T-cell (primary cell): ENCODE measurements at regions not wholly inside any gene's neighbourhood (a gene's known extent, or its start where the extent isn't known, plus 50 kb on each side); places are given as distances from the start of the nearest gene placed in this dataset.
A peak's percentile ranks its signal among the peaks of the same experiment; 100 is the strongest.
"Not testable (repeated sequence)": the region's sequence is repeated elsewhere in the genome, so short reads cannot be mapped to it uniquely, and the experiment has no call there.

Source experiments
- ATAC-seq, 4 experiments: fragments of 200-7000 bp in 3 of 4; fragments of 150-1000 bp in 1 of 4; cut with Tn5 transposase; replicated peaks in 1 of 4; 1 replicate in 3 of 4; 2 replicates in 1 of 4; pipeline ENCODE4 v1.10.0; 2021; ENCODE audit warnings: moderate library complexity in 3 of 4, mild to moderate bottlenecking in 2 of 4, moderate number of reproducible peaks in 1 of 4
- CTCF ChIA-PET, 2 donors: fragments of 300-600 bp; sonication (Branson Sonifier 250); formaldehyde crosslinking; loops; one replicate each; lab custom pipeline; 2022; ENCODE audit warnings: antibody characterized with exemption in 2 of 2; lab: Charles Lee
- POLR2A ChIA-PET, 2 donors: fragments of 300-600 bp; sonication (Branson Sonifier 250); formaldehyde crosslinking; loops; one replicate each; lab custom pipeline; 2022; ENCODE audit warnings: antibody characterized with exemption in 2 of 2; lab: Charles Lee
- DNase-seq, 35 experiments: peaks; one replicate each; pipeline versions ENCODE4 v3.0.0 to v3.0.0-alpha.2; 2013 to 2023
- H3K27ac ChIP-seq: one replicate; pipeline ENCODE4 v1.5.1; 2013; ENCODE audit warnings: low read length
- H3K27me3 ChIP-seq, 2 experiments: replicated peaks in 1 of 2; 1 replicate in 1 of 2; 2 replicates in 1 of 2; pipeline versions ENCODE4 v1.6.1 to v1.7.0; 2013; ENCODE audit warnings: low read length in 1 of 2, mixed read lengths in 1 of 2; ENCODE audit not compliant: control insufficient read depth in 2 of 2, insufficient read depth in 2 of 2; ENCODE audit errors: extremely low read depth in 1 of 2
- H3K36me3 ChIP-seq, 2 donors: 1 replicate in 1 of 2; 2 replicates in 1 of 2; pipeline versions ENCODE4 v1.6.1 to v1.7.0; 2013; ENCODE audit warnings: low read length in 1 of 2; ENCODE audit not compliant: control insufficient read depth in 2 of 2, insufficient read depth in 1 of 2; ENCODE audit errors: extremely low read depth in 1 of 2
- H3K4me1 ChIP-seq, 2 experiments: 1 replicate in 1 of 2; 2 replicates in 1 of 2; pipeline versions ENCODE4 v1.6.1 to v1.7.0; 2013; ENCODE audit warnings: low read length in 2 of 2, mixed read lengths in 1 of 2; ENCODE audit not compliant: insufficient read depth in 2 of 2, control insufficient read depth in 1 of 2; ENCODE audit errors: extremely low read depth in 1 of 2
- H3K4me3 ChIP-seq, 2 donors: 1 replicate in 1 of 2; 2 replicates in 1 of 2; pipeline versions ENCODE4 v1.5.1 to v1.7.0; 2013; ENCODE audit warnings: mild to moderate bottlenecking in 2 of 2, low read length in 1 of 2, moderate library complexity in 1 of 2; ENCODE audit not compliant: control insufficient read depth in 1 of 2; ENCODE audit errors: extremely low read depth in 1 of 2
- H3K9me3 ChIP-seq: 2 replicates; pipeline ENCODE4 v1.7.0; 2013
- H3K27ac Mint-ChIP-seq, 2 donors: one replicate each; pipeline ENCODE4 v1.8.0; 2020 to 2021; ENCODE audit warnings: mild to moderate bottlenecking in 2 of 2, mixed read lengths in 2 of 2
- H3K27me3 Mint-ChIP-seq, 2 donors: one replicate each; pipeline ENCODE4 v1.8.0; 2021 to 2022; ENCODE audit warnings: mixed read lengths in 2 of 2
- H3K36me3 Mint-ChIP-seq: one replicate; pipeline ENCODE4 v1.8.0; 2021; ENCODE audit warnings: mixed read lengths
- H3K4me1 Mint-ChIP-seq, 3 donors: one replicate each; pipeline ENCODE4 v1.8.0; 2020 to 2022; ENCODE audit warnings: mixed read lengths in 3 of 3, mild to moderate bottlenecking in 1 of 3
- H3K4me3 Mint-ChIP-seq, 3 donors: one replicate each; pipeline ENCODE4 v1.8.0; 2020 to 2022; ENCODE audit warnings: mild to moderate bottlenecking in 3 of 3, mixed read lengths in 3 of 3, moderate library complexity in 3 of 3
- H3K9me3 Mint-ChIP-seq, 3 donors: one replicate each; pipeline ENCODE4 v1.8.0; 2020 to 2022; ENCODE audit warnings: mixed read lengths in 3 of 3
- WGBS: methylation state at CpG from one replicate; pipeline ENCODE4 v1.1.5; 2013; ENCODE audit warnings: missing lambda C conversion rate; ENCODE audit not compliant: insufficient coverage; 5-methylcytosine and 5-hydroxymethylcytosine counted together

DNA sequence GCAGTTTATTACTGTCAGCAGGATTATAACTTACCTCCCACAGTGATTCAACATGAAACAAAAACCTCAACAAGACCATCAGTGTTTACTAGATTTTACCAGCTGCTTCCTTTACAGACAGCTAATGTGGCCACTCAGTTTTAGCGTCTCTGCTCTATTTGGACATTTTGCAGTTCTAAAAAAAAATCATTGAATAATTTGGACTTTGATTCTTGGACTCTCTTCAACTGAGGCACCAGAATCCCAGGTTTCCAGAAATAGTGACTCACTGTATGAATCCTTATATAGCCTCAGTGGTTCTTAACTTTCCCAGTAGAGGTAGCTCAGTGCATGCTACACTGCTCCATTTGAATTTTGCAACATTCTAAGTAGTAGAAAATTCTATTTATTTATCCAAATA is 317.4 kb upstream of the PLGLB1 start:
- CTCF ChIA-PET, H3K27ac Mint-ChIP-seq, H3K27me3 ChIP-seq, H3K4me1 Mint-ChIP-seq, DNase-seq, H3K4me3 ChIP-seq, H3K36me3 ChIP-seq, ATAC-seq, H3K9me3 ChIP-seq, H3K4me3 Mint-ChIP-seq, H3K27me3 Mint-ChIP-seq, H3K27ac ChIP-seq, H3K4me1 ChIP-seq, H3K9me3 Mint-ChIP-seq, POLR2A ChIA-PET, H3K36me3 Mint-ChIP-seq: not testable (repeated sequence)
- WGBS = no CpG with 5 or more reads among the region's 1 CpG

DNA sequence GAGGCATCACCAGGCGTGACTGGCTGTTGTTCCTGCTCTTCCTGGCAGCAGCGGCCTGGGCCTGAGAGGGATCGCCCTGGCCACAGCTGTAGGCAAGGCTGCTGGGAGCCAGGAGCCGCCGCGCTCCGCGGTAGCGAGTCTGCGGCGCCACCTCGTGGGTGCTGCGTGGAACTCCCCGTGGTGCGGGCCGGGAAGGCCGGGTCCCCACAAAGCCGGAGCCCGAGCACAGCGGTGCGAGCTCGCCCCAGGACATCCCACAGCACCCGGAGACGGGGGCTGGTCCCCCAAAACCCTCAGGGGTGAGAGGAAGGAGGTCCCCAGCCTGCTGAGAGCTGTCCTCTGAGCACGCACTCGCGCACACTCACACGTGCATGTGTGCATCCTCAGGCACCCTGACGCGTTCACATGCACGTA is 320.0 kb upstream of the PLGLB1 start:
- DNase-seq = peak in 29 of 35 experiments; percentile 8 to 64 (median 23)
- H3K4me3 Mint-ChIP-seq, POLR2A ChIA-PET, H3K4me1 Mint-ChIP-seq, ATAC-seq, CTCF ChIA-PET, H3K27me3 ChIP-seq, H3K36me3 Mint-ChIP-seq, H3K9me3 Mint-ChIP-seq, H3K9me3 ChIP-seq, H3K36me3 ChIP-seq, H3K27ac Mint-ChIP-seq, H3K4me3 ChIP-seq, H3K27me3 Mint-ChIP-seq, H3K4me1 ChIP-seq, H3K27ac ChIP-seq: not testable (repeated sequence)
- 53% methylated on average over 6 of the region's 31 CpGs for WGBS

DNA sequence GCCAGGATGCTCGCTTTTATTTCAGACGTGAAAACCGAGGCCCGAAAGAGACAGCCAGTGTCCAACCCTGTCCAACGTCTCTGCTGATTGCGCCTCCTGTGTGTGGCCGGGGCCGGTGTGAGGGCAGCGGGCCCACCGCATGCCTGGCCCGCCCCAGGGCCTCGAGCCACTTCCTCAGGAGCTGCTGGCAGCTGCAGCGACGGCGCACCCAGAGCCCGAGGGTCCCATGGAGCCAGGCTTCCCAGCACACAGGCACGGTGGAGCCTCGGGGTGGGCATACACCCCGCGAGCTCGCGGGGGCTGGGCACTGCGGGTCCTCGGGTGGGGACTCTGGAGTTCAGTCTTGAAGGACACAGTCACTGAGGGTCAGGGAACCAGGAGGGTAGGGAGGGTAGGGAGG is 320.5 kb upstream of the PLGLB1 start:
- CTCF ChIA-PET, H3K4me1 ChIP-seq, POLR2A ChIA-PET, DNase-seq, H3K9me3 ChIP-seq, ATAC-seq, H3K4me3 ChIP-seq, H3K36me3 ChIP-seq, H3K27me3 Mint-ChIP-seq, H3K27ac Mint-ChIP-seq, H3K9me3 Mint-ChIP-seq, H3K27ac ChIP-seq, H3K4me1 Mint-ChIP-seq, H3K36me3 Mint-ChIP-seq, H3K27me3 ChIP-seq, H3K4me3 Mint-ChIP-seq: not testable (repeated sequence)
- 90% methylated on average over 7 of the region's 24 CpGs for WGBS

DNA sequence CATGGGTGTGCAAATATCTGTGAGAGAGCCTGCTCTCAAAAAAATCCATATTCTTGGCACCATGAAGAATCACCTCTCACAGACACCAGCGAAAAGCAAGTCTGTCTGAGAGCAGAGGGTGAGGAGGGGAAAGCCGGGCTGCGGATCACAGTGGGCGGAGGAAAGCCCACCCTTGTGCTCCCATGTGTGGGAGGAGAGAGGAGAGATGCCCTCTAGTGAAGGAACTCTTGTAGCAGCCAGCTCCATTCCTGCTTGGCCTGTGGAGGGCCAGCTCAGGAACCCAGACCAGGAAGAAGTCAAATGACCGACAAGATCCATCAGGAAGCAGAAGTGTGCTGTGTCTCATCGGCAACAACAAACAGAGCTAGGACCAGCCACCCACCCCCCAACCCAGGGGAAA is 321.7 kb upstream of the PLGLB1 start:
- CTCF ChIA-PET, H3K4me3 Mint-ChIP-seq, H3K27me3 ChIP-seq, ATAC-seq, H3K4me1 Mint-ChIP-seq, H3K36me3 ChIP-seq, H3K27ac ChIP-seq, H3K4me1 ChIP-seq, H3K27me3 Mint-ChIP-seq, H3K4me3 ChIP-seq, H3K36me3 Mint-ChIP-seq, H3K9me3 ChIP-seq, DNase-seq, H3K27ac Mint-ChIP-seq, H3K9me3 Mint-ChIP-seq, POLR2A ChIA-PET: not testable (repeated sequence)
- WGBS = no CpG with 5 or more reads among the region's 6 CpGs

DNA sequence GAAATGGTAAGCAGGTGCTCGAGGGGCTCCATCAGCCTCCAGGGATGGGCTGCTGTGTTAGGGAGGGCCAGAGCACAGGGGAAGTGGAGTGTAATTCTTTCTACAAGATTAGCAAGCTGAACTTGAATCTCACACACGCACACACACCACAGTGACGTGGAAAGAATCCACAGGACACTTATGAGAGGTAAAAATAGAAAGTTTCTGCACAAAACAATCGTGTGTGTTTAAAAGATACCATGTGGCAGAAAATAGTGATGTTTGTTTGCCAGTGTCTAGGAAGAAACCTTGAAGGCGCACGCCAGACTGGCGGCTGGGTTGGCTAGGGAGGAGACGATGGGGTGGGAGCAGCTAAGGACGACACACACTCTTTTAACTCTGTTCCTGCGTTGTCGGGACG is 323.6 kb upstream of the PLGLB1 start:
- H3K4me3 Mint-ChIP-seq, ATAC-seq, H3K27ac Mint-ChIP-seq, H3K36me3 Mint-ChIP-seq, H3K27me3 Mint-ChIP-seq, DNase-seq, CTCF ChIA-PET, H3K9me3 ChIP-seq, H3K27me3 ChIP-seq, POLR2A ChIA-PET, H3K9me3 Mint-ChIP-seq, H3K36me3 ChIP-seq, H3K27ac ChIP-seq, H3K4me3 ChIP-seq, H3K4me1 ChIP-seq, H3K4me1 Mint-ChIP-seq: not testable (repeated sequence)
- WGBS = no CpG with 5 or more reads among the region's 12 CpGs

DNA sequence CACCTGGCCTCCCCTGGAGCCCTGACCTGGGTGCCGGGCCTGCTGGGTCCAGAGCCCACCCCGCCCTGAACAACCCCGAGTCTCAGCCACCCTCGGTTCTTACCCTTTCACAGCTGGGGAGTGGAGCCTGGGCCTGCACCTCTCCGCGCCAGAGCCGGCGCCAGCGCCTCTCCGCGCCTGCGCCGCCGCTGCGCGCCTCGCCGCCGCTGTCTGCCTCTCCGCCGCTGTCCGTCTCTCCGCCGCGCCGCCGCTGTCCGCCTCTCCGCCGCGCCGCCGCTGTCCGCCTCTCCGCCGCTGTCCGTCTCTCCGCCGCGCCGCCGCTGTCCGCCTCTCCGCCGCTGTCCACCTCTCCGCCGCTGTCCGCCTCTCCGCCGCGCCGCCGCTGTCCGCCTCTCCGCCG is 326.9 kb upstream of the PLGLB1 start:
- H3K27ac ChIP-seq, H3K4me3 Mint-ChIP-seq, H3K27ac Mint-ChIP-seq, H3K27me3 ChIP-seq, H3K36me3 Mint-ChIP-seq, ATAC-seq, H3K4me1 Mint-ChIP-seq, H3K9me3 Mint-ChIP-seq, H3K9me3 ChIP-seq, POLR2A ChIA-PET, H3K27me3 Mint-ChIP-seq, H3K4me3 ChIP-seq, CTCF ChIA-PET, DNase-seq, H3K4me1 ChIP-seq, H3K36me3 ChIP-seq: not testable (repeated sequence)
- WGBS = no CpG with 5 or more reads among the region's 56 CpGs

DNA sequence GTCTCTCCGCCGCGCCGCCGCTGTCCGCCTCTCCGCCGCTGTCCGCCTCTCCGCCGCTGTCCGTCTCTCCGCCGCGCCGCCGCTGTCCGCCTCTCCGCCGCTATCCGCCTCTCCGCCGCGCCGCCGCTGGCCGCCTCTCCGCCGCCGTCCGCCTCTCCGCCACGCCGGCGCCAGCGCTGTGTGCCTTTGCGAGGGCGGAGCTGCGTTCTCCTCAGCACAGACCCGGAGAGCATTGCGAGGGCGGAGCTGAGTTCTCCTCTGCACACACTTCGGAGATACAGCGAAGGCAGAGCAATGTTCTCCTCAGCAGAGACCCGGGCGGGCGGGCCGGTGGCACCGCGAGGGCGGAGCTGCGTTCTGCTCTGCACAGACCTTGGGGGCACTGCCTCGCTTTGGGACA is 327.4 kb upstream of the PLGLB1 start:
- H3K4me3 Mint-ChIP-seq, H3K27me3 ChIP-seq, CTCF ChIA-PET, H3K9me3 Mint-ChIP-seq, H3K36me3 Mint-ChIP-seq, H3K27ac ChIP-seq, H3K36me3 ChIP-seq, POLR2A ChIA-PET, H3K4me3 ChIP-seq, ATAC-seq, H3K4me1 Mint-ChIP-seq, H3K27ac Mint-ChIP-seq, H3K4me1 ChIP-seq, H3K9me3 ChIP-seq, H3K27me3 Mint-ChIP-seq: not testable (repeated sequence)
- WGBS = 100% methylated on average over 4 of the region's 53 CpGs
- DNase-seq = peak in 2 of 35 experiments; percentile 25 to 38
